HL-60 (cell line): ENCODE measurements at regions not wholly inside any gene's neighbourhood (a gene's known extent, or its start where the extent isn't known, plus 50 kb on each side); places are given as distances from the start of the nearest gene placed in this dataset.
"Not testable (repeated sequence)": the region's sequence is repeated elsewhere in the genome, so short reads cannot be mapped to it uniquely, and the experiment has no call there.

Experiments used
- DNase-seq, 2 experiments: peaks; one replicate each; pipeline ENCODE4 v3.0.0-alpha.2; 2010 to 2020; ENCODE audit warnings: low read depth in 1 of 2, low spot score in 1 of 2
- H3K27ac ChIP-seq: fragments of 250-450 bp; sonication (Bioruptor Pico); replicated peaks from 2 replicates; pipeline ENCODE4 v1.5.1; 2020; ENCODE audit warnings: mild to moderate bottlenecking, moderate library complexity
- H3K27me3 ChIP-seq: fragments of 250-450 bp; sonication (Bioruptor Pico); 2 replicates; pipeline ENCODE4 v1.5.1; 2021; ENCODE audit warnings: mild to moderate bottlenecking, moderate library complexity; ENCODE audit not compliant: insufficient read depth, poor library complexity, severe bottlenecking
- H3K4me3 ChIP-seq: replicated peaks from 2 replicates; pipeline ENCODE4 v1.5.1; 2011; ENCODE audit warnings: mild to moderate bottlenecking, control low read depth, low read length; ENCODE audit not compliant: insufficient read depth
- GABPA ChIP-seq: IDR thresholded peaks from 2 replicates; pipeline ENCODE4 v1.6.1; 2012; ENCODE audit warnings: low read depth
- POLR2AphosphoS5 ChIP-seq: IDR thresholded peaks from 2 replicates; pipeline ENCODE4 v1.6.1; 2012; ENCODE audit warnings: low read depth
- TF ChIP-seq, protein P1 (sequence below): IDR thresholded peaks from 2 replicates; pipeline ENCODE4 v1.6.1; 2012; ENCODE audit warnings: low read depth; ENCODE audit not compliant: insufficient replicate concordance

DNA sequence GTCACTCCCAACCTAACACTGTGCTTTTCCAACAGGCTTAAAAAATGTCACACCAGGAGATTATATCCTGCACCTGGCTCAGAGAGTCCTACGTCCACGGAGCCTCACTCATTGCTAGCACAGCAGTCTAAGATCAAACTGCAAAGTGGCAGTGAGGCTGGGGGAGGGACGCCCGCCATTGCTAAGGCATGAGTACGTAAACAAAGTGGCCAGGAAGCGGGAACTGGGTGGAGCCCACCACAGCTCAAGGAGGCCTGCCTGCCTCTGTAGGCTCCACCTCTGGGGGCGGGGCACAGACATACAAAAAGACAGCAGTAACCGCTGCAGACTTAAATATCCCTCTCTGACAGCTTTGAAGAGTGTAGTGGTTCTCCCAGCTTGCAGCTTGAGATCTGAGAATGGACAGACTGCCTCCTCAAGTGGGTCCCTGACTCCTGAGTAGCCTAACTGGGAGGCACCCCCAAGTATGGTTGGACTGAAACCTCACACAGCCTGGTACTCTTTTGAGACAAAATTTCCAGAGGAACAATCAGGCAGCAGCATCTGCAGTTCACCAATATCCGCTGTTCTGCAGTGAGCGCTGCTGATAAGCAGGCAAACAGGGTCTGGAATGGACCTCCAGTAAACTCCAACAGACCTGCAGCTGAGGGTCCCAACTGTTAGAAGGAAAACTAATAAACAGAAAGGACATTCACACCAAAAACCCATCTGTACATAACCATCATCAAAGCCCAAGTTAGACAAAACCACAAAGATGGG, 2986.4 kb upstream of the OR11H1 start:
- H3K4me3 ChIP-seq, DNase-seq, H3K27me3 ChIP-seq, H3K27ac ChIP-seq: not testable (repeated sequence)

DNA sequence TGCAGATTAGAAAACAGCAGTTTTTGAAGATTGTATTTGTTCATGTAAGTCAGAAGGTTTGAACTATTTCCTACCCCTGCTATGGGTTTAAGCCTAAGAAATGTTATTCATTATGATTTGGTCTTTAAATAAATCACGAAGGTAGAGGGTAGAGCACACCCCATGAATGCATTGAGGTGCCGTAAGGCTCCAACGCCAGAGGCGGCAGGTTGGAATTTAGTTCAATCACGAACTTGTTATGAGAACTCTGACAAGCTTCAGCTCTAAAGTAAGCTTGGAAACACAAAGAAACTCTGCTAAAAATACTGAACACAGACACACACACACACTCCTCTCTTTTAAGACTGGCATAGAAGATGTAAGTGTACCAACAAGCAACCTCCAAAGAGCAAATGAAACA, 2974.6 kb upstream of the OR11H1 start:
- H3K27ac ChIP-seq, H3K4me3 ChIP-seq, DNase-seq, H3K27me3 ChIP-seq: not testable (repeated sequence)

DNA sequence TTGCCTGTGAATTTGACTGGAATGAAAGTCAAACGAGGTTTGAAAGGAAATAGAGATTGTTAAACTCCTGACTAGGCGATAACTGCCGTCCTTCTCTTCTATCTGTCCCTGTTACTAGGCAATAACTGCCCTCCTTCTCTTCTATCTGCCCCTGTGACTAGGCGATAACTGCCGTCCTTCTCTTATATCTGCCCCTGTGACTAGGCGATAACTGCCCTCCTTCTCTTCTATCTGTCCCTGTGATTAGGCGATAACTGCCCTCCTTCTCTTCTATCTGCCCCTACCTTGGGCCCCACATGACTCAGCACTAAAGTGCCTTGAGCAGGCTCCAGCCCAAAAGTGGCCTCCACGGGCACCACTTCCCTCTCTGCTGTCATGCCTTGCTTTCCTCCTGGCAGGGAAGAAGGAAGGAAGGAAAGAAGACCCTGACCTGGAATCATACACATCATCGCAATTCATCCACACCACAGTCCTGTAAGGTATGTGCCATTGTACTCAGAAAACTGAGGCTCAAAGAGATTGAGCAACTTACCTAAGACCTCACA, 2973.3 kb upstream of the OR11H1 start:
- not testable (repeated sequence) for DNase-seq, H3K4me3 ChIP-seq, H3K27me3 ChIP-seq, H3K27ac ChIP-seq

DNA sequence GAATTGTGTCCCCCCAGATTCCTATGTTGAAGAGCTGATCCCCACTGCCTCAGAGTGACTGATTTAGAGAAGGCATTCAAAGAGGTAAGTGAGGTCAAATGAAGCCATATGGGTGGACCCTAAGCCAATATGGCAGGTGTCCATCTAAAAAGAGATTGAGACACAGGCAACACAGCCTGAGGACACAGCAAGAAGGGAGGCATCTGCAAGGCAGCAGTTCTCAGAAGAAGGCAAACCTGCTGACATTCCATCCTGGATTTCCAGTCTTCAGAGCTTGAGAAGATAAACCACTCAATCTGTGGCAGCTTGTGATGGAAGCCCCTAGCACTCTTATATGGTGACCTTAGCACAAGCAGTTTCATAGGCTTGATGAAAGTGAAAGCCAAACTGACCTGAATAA, 2956.5 kb upstream of the OR11H1 start:
- not testable (repeated sequence) for H3K4me3 ChIP-seq, H3K27ac ChIP-seq, DNase-seq, H3K27me3 ChIP-seq

DNA sequence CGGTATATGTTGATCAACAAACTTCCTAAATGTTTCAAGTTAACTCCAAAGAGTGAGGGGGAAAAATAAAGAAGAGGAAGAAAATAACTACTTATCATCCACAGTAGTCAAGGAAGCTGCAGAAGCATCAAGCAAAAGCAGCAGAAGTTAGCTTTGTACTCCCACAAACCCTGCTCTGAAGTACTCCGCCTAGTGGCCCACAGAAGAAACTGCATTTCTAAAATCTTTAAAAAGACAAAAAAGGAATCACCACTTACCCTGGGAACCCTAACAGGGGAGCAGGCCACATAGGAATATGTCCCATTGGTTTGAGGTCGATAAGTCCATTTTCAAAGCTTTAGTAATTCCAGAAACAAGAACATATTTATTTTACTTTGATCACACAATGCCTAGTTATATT, 2948.3 kb upstream of the OR11H1 start:
- not testable (repeated sequence) for DNase-seq, H3K27ac ChIP-seq, H3K27me3 ChIP-seq, H3K4me3 ChIP-seq

DNA sequence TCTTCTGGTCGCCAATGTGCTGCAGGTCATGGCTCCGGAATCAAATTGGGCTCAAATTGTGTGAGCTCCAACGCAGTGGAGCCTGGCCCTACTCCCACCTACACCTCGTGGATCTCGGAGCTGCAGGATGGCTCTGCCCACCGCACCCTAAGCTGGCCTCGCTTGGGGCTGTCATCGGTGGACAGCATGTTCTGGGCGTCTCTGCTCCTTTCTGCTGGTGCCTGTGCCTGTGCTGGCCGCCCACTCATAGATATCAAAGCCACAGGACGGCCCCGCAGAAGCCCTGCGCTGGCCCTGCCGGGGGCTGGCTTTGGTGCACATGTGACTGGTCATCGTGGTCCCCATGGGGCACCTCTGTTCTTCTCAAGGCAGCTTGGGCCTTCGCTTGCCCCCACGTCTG, 2943.5 kb upstream of the OR11H1 start:
- DNase-seq, H3K4me3 ChIP-seq, H3K27me3 ChIP-seq, H3K27ac ChIP-seq: not testable (repeated sequence)

DNA sequence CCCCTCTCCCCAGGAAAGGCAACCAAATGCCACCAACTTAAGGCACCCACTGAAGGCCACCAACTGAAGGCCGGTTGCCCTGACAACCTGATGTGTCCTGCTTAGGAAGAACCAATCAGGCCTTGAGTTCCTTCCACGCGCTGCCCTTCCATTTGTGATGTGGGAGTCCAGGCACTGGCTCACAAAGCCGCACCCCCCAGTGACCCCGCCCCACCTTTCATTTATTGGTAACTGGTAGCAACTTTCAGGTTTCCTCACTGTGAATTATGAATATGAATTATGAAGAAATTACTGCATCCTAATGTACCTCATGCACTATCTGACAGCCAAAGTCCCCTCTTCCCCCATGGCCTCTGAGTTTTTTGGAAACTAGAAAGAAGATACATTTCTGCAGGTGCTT, 2943.1 kb upstream of the OR11H1 start:
- not testable (repeated sequence) for H3K4me3 ChIP-seq, H3K27ac ChIP-seq, DNase-seq, H3K27me3 ChIP-seq

DNA sequence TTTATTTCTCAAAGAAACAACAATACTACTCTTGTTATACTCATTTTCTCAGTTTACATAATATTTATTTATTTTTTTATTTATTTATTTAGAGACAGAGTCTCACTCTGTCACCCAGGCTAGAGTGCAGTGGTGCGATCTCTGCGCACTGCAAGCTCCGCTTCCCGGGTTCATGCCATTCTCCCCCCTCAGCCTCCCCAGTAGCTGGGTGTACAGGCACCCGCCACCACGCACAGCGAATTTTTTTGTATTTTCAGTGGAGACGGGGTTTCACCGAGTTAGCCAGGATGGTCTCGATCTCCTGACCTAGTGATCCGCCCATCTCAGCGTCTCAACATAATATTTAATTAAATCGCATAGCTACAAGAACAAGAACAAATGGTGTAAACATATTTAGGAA, 2932.3 kb upstream of the OR11H1 start:
- not testable (repeated sequence) for H3K4me3 ChIP-seq, H3K27ac ChIP-seq, H3K27me3 ChIP-seq, DNase-seq

DNA sequence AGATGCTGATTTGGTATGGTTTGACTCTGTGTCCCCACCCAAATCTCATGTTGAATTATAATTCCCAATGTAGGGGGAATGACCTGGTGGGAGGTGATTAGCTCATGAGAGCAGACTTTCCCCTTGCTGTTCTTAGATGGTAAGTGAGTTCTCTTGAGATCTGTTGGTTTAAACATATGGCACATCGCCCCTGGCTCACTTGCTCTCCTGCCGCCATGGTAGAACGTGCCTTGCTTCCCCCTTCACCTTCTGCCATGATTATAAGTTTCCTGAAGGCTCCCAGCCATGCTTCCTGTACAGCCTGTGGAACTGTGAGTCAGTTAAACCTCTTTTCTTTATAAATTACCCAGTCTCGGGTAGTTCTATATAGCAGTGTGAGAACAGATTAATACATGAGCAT, 2930.2 kb upstream of the OR11H1 start:
- not testable (repeated sequence) for H3K27ac ChIP-seq, H3K4me3 ChIP-seq, H3K27me3 ChIP-seq, DNase-seq

DNA sequence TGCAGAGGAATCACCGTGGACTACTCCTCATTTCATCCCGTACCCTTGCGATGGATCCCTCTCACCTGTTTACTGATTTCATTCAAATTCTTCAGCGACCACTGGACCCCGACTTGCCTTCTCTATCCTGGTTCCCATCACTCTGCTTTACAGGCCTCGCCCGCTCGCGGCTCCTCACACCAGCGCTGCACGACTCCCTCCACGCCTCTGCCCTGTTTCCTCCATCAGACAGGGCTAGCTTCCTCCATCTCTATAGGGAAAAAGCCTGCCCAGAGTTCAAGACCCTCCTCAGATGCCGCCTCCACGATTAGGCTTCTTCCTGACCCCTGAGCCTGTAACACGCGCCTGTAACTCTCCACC, 2926.5 kb upstream of the OR11H1 start:
- not testable (repeated sequence) for H3K27ac ChIP-seq, H3K4me3 ChIP-seq, DNase-seq, H3K27me3 ChIP-seq

DNA sequence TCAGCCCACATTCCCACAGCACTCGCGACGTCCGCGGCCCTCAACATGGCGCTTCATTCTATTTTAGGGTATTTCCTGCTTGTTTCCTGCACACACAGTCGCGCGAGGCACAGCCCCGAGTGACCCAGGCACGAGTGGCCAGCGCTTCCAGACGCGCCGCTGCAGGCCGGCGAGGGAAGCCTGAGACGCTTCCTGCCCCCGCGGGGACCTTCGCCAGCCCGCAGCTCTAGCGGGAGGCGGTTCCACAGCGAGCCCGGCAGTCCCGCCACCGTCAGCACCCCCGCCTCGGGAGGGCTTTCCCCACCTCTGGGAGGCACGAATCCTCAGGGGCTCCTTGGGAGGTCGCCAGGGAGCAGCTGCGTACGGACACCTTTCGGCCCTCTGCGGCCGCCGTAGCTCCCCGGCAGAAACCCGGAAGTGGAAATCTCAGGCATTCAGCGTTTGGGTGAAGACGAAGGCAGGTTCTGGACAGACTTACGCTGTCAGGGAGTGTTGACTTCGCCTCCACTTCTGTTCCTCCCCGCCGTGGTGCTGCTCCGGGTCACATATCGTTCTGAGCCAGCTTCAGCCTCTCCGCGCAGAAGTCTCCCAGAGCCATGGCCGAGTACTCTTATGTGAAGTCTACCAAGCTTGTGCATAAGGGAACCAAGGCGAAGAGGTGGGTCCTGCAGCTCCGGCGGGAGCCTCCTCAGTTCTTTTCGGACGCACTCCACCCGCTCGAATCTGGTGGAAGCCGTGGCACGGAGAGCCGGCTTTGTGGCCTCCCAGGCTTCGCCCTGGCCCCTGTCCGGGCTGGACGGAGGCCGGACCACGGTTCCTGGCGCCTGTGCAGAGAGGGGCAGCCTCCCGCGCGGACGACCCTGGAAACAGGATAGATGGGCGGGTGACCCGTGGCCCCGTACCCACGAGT, 2925.9 kb upstream of the OR11H1 start:
- Histone ChIP-seq H3K27me3 (no peaks in the 10 kb centered on the region), H3K27ac (no peak overlapping the region), H3K4me3 (no peak overlapping the region)
- no peak for TF ChIP-seq GABPA
- no peak for TF ChIP-seq POLR2AphosphoS5
- TF ChIP-seq, protein P1, sequence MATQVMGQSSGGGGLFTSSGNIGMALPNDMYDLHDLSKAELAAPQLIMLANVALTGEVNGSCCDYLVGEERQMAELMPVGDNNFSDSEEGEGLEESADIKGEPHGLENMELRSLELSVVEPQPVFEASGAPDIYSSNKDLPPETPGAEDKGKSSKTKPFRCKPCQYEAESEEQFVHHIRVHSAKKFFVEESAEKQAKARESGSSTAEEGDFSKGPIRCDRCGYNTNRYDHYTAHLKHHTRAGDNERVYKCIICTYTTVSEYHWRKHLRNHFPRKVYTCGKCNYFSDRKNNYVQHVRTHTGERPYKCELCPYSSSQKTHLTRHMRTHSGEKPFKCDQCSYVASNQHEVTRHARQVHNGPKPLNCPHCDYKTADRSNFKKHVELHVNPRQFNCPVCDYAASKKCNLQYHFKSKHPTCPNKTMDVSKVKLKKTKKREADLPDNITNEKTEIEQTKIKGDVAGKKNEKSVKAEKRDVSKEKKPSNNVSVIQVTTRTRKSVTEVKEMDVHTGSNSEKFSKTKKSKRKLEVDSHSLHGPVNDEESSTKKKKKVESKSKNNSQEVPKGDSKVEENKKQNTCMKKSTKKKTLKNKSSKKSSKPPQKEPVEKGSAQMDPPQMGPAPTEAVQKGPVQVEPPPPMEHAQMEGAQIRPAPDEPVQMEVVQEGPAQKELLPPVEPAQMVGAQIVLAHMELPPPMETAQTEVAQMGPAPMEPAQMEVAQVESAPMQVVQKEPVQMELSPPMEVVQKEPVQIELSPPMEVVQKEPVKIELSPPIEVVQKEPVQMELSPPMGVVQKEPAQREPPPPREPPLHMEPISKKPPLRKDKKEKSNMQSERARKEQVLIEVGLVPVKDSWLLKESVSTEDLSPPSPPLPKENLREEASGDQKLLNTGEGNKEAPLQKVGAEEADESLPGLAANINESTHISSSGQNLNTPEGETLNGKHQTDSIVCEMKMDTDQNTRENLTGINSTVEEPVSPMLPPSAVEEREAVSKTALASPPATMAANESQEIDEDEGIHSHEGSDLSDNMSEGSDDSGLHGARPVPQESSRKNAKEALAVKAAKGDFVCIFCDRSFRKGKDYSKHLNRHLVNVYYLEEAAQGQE = no peak
- DNase-seq = no peak

DNA sequence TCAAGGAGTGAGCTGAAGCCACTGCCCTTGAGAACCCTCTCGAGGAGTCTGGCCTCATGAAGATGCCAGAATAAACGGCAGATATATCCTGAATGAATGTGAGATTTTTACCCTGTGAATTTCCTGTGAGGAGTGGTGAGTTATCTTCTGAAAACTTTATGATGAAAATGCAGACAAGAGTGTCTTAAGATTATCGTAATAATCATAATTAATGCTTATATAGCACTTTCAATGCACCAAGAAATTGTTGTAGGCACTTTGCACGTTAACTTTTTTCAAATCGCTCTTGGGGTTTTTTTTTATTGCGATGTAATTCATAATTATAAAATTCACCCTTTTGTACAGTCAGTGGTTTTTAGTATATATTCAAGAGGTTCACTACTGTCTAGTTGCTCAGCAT, 2924.6 kb upstream of the OR11H1 start:
- DNase-seq, H3K4me3 ChIP-seq, H3K27me3 ChIP-seq, H3K27ac ChIP-seq: not testable (repeated sequence)

DNA sequence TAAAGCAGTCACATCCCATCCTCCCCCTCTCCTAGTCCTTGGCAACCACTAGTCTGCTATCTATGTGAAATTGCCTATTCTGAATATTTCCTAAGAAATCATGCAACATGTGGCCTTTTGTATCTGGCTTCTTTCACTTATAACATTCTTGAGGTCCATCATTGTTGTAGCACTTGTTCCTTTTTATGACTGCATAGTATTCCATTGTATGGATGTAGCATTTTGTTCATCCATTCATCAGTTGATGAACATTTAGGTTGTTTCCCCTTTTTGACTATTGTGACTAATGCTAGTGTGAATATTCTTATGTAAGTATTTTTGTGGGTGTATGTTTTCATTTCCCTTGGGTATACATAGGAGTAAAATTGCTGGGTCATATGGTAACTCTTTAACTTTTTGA, 2924.2 kb upstream of the OR11H1 start:
- H3K27me3 ChIP-seq, H3K27ac ChIP-seq, DNase-seq, H3K4me3 ChIP-seq: not testable (repeated sequence)
